NCI-H1092 (cell line): ENCODE measurements at regions not wholly inside any gene's neighbourhood (a gene's known extent, or its start where the extent isn't known, plus 50 kb on each side); places are given as distances from the start of the nearest gene placed in this dataset.
"Not testable (repeated sequence)": the region's sequence is repeated elsewhere in the genome, so short reads cannot be mapped to it uniquely, and the experiment has no call there.

Experiments used
- DNase-seq: peaks from one replicate; lab custom pipeline; 2025; lab: John Stamatoyannopoulos, UW

DNA sequence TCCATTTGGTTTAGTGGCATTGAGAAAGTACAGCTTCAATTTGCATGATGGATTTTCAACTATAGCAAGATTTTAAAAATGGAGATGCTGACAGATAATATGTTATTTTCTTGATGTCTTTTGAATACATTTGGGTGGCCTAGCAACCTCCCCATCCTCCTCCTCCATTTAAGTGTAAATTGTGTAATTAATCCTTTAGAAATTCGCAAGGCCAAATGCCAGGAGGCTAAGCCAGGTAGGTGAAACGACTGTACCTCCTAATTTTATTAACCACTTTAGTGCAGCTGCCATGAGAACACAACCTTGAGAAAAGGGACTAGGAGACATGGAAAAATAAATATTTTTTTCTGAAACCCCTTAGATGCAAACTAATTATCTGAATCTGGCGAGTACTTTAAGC is 248.8 kb downstream of the MRPS30 start:
- no peak for DNase-seq

DNA sequence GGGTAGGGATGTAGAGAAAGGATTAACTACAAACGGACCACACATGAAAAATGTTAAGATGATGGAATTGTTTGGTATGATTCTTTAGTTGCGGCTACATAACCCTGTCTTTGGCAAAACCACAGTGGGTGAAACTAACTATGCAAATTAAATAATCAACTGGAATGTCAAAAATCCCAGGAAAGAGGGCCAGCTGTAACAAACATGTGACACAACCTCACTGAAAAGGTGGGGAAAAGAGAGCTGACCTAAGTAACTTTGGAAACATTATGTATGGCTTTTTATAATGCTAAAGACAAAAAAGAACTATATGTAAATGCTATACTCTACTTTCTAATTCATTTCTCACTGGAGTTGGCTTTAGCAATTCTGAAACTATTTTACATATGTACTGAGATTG is 252.0 kb downstream of the MRPS30 start:
- DNase-seq: no peak

DNA sequence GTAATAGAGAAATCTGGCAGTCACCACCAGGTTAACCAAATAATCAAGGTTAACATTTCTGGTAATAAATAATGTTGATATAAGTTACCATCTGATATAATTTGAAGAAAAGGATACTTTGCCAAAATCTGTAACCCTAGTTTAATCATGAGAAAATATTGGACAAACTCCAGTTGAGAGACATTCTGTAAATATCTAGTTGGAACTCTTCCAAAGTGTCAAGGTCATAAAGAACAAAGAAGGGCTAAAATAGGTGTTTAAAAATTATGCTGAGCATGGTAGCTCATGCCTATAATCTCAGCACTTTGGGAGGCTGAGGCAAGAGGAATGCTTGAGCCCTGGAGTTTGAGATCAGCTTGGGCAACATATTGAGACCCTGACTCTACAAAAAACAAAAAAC is 253.3 kb downstream of the MRPS30 start:
- no peak for DNase-seq

DNA sequence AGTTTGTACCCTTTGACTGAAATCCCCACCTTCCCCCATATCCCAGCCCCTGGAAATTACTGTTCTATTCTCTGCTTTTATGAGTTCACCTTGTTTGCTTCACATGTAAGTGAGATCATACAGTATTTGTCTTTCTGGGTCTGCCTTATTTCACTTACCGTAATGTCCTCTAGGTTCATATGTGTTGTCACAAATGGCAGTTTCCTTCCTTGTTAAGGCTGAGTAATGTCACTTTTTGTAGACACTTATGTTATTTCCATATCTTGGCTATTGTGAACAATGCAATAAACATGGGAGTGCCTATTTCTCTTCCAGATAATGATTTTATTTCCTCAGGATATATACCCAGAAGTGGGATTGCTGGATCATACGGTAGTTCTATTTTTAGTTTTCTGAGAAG is 272.3 kb downstream of the MRPS30 start:
- no peak for DNase-seq

DNA sequence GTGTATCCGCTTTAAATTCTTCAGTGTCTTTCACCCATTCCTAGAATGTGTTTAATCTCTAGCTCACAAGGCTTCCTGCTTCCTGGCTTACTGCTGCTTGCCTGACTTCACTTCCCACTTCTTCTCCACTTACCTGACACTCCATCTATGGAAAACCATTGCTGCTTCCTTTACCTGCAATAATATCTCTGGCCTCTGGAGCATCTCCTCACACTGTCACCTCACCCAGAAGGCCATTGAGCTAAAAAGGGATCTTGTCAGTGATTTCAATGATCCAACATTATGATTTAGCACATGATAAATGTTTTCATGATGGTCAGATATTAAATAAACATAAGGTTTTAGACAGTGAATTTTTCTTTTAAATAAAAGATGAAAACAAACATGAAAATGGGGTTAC is 281.1 kb downstream of the MRPS30 start:
- no peak for DNase-seq

DNA sequence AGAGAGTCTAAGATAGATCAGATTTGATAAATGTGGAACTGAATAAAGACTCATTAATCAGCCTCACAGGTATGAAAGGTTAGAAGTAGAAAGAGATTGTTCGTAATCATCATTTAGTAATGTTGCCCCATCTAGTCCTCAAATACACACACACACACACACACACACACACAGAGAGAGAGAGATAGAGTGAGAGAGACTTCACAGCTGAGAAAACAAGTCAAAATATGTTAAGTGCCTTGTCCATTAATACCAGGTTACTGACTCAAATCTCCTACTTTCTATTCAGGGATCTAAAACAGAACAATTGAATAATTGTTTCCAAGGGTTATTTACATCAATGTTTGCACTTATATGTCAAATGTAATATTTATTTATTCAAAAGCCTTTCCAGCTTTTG is 284.6 kb downstream of the MRPS30 start:
- DNase-seq: no peak

DNA sequence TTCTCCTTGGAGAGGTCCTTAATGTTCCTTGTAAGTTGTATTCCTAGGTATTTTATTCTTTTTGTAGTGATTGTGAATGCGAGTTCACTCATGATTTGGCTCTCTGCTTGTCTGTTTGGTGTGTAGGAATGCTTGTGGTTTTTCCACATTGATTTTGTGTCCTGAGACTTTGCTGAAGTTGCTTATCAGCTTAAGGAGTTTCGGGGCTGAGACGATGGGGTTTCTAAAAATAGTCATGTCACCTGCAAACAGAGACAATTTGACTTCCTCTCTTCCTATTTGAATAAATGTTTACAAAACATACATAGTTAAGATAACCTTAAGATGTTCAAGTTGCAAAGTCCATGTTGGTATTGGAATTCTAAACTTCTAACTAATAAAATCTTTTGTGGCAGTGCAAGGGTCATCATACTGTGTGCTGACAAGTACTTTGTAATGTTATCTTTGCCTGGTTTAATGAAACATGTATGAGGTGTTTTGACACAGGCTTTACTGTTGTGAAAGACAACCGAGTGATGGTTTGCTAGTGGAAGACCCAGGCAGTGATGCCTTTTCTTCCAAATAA is 286.2 kb downstream of the MRPS30 start:
- DNase-seq: no peak

DNA sequence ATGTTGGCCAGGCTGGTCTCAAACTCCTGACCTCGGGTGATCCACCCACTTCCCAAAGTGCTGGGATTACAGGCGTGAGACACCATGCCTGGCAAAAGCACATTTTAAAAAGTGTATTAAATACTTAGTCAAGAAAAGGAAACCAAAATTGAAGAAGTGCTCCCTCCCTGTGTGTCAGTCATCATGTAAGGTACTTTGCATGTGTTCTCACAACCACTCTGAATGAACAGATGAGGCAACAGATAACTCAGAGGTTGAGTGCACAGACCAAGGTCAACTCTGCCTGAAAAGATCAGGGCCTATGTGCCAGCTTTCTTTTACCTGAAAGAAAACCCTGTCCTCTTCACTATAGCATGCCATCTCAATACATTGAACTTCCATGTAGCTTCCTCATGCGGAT is 289.7 kb downstream of the MRPS30 start:
- DNase-seq: no peak

DNA sequence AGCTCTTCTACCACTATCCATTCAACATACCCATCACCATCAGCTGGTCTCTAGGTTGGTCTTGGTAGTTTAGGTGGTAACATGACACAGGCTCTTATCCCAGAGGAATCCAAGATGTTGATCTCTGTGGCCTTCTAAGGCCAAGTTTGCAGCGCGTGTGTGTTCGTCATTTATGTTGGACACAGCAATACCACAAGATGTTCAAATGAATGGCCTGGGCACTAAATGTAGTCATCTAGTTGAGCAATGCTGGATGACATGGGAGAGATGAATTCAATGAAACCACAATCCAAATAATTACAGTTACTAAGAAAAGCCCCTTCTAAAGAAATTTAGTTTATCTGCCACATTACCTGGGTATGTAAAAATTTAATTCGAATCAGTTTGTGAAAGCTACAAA is 292.4 kb downstream of the MRPS30 start:
- no peak for DNase-seq

DNA sequence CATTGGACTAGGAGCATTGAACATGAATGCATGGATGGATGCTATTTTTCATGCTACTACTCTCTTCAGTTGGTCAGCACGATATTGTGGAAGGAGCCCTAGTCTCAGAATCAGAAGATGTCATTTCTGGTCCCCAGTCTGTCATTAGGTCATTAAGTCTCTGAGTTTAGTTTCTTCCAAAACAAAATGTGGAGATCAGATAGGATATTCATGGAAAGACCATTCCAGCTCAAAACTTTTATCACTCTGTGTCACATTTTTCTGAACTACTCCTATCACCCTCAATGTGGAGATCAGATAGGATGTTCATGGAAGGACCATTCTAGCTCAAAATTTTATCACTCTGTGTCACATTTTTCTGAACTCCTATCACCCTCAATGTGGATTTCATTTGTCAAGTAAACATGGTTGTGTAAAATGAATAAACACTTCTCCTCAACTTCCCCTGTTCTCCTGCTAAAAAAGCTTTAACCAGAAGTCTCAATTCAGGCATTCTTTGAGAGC is 296.8 kb downstream of the MRPS30 start:
- DNase-seq: no peak

DNA sequence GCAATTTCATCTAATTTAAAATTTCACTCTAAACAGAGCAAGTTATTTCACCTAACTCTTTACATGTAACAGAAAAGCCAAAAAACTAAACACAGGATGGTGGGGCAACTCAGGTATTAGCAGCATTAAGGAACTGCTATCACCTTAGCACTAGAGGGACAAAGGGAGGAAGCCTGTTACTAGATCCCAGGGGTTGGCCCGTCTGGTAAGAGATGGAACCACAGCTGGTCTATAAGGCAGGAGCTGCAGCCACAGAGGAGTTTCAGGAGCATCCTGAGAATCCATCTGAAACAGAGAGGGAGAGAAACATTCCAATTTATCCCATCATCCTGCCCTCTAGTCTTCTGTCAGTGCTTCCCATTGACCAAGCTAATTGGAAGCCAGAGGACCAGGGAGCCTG is 300.3 kb downstream of the MRPS30 start:
- no peak for DNase-seq

DNA sequence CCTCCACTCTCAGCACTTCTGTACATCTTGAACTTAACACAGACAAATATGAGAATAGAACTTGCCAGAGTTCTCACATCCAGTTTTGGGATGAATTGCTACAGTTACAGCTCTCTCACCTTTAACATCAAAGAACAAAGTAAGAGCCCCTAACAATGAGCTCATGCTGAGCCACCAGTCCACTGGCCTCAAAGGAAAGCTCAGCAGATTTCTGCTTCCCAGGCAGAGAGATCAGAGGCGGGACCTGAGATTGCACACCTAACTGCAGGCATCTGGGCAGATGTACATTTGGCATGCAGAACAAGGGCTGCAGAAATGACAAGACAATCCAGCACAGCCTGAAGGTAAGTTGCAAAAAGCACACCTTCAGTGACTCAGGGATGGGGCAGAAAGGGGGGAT is 300.9 kb downstream of the MRPS30 start:
- DNase-seq: no peak

DNA sequence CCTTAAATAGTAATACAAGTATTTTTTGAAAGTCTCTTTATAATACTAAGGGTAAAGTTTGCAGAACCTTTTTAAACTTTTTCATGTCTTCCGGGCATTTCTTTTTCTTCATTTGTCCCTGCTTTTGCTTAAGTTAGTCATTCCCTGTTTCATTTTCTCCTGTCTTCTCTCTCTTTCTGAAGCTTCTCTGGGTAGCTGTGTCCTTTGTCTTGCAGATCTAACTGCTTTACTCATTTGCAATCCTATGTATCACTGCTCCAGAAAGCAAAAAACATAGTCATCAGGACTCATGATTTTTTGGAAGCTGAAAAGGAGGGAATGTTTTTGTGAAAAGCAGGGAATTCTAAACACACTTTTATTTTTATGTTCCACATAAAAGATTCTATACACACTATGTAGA is 301.7 kb downstream of the MRPS30 start:
- no peak for DNase-seq

DNA sequence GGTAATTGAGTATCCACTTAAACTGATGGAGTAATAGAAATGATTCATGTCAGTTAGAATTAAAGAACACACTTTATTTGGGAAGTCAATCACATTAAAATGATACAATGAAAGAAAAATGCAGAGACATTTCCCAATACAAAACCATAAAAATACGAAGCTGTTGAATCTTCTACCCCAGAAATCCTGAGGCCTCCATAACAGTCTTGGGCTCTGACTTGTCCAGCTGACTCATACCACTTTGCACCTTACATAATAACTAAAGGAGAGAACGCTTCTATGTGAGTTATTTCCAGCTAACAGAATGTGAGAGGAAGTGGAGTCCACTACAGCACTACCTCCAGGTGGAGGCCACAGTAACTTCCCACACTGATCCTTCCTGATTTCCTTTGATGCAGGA is 305.0 kb downstream of the MRPS30 start:
- DNase-seq: no peak

DNA sequence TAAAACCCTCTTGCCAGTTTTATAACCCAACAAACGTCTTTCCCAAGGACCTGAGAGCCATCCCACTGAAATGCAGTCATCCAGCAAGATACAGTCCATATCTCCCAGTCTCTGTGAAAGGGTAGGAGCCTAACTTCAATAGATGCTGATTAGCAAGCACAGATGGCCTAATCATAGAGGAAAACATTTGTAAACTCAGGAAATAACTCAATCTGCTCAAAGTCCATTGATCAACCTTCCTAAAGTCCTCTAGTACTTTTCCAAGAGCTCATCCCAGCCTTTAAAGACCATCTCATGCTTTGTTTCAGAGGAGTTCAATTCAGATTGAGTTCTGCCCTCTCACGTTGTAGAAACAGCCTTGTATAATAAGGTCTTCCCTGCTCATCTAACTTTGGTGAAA is 324.2 kb downstream of the MRPS30 start:
- no peak for DNase-seq

DNA sequence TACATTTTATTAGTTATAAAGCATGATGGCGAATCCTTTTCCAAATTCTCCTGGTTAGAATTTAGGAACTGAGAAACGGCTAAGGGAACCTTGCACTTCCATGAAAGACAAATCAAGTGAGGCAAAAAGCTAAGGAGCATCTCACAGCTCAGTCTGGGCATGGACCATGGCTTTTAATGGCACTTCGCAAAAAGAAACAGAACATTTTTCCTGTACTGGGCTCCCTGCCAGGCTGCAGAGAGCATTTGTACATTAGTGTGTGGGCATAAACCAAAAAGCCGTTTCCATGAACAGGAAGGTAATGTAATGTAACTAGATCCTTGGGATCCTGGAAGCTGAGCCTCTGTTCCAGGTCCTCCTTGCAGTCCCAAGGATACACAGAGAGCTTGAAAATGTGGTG is 354.2 kb downstream of the MRPS30 start:
- DNase-seq: peak; percentile 37

DNA sequence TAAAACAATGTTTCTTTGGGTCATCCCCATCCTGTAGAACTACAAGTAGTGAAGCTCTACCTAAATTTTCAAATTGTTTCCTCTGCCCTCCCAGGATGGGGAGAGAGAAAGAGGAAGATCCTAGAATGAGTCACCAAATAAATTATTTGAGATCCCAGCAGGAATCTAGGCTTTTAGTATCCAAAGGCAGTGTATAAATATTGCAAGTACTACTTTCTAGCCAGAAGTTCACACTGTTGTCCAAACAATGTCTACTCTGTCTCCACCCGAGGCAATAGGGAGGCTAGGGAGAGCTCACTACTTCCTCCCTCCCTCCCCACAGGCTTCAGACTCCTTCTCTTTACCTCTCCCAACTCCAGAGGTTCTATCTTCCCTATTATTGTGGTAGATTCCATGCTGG is 362.8 kb downstream of the MRPS30 start:
- no peak for DNase-seq

DNA sequence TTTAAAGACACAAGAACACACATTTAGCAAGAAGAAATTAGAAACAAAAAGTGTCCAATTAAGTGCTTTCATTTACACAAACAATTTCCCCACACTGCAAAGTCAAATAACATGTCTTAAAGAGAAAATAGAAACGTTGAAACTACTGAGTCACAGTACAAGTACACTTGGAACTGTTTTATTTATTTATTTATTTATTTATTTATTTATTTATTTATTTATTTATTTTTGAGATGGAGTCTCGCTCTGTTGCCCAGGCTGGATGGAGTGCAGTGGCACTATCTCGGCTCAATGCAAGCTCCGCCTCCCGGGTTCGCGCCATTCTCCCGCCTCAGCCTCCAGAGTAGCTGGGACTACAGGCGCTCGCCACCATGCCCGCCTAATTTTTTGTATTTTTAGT is 363.9 kb downstream of the MRPS30 start:
- DNase-seq: not testable (repeated sequence)

DNA sequence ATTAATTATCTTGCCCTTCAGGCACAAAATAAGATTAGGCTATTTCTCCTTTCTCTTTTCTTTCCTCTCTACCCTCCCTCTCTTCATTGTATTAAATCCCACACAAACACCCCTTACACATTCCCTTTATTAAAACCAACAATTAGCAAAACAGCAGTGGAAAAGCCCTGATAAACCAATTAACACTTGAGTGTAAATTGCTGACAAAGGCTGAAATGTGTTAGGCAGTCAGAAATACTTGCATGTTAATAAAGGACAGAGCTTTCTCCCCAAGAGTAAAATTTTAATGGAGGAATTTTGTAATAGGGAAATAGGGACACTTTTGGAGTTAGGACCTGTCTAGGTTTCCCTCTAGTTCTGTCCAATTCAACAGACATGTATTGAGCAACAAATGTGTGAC is 370.9 kb downstream of the MRPS30 start:
- no peak for DNase-seq

DNA sequence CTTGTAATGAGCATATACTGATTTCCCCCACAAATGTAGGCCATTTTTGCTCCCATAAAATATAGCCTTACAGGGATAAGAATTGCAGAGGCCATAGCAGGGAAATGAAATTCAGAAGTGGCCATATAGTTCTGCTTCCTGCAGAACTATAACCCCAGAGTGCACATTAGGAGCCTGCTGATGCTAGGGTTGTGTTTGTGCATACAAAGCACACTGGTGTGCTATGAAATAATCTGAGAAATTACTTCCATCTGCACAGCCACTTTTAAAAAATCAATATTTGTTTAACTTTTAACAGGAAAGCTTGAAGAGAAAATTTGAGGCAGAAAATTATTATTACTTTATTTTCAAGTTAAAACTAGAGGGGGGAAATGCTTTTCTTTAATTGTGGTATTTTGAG is 380.3 kb downstream of the MRPS30 start:
- no peak for DNase-seq

DNA sequence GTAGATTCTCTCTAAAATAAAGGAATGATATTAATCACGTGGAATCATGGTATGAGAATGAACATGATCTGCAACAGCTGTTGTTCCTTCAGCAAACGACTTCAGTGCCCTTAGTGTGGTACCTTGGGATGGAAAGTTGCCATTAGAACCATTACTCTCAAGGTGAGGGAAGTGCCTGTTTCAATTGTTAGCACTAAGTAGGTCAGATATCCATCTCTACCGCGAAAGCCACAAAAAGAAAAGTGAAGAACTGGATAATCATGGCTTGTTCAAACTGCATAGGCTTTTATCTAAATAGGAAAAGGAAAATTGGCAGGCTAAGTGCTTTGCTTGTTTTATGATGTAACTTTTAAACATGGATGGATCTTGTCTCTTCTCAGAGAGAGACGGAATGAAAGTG is 380.7 kb downstream of the MRPS30 start:
- no peak for DNase-seq

DNA sequence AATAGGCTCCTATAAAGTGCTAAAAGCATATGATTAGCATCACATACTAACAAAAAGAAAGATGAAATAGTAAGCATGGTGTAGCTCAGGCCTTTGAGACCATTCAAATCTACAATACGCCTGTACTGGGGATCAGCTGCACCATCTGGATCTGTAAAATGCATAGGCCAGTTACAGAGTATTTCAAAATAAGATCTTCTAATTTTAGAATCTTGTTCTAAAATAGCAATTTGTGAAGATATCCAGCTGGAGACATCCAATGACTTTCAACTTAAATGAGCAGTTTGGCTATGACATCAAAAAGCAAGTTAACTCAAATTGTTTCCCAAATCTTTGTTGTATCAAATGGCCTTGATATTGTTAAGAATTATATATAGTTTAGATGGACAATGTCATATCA is 386.3 kb downstream of the MRPS30 start:
- no peak for DNase-seq
